BJ (cell line): ENCODE measurements at regions not wholly inside any gene's neighbourhood (a gene's known extent, or its start where the extent isn't known, plus 50 kb on each side); places are given as distances from the start of the nearest gene placed in this dataset.

Experiments used
- CTCF ChIA-PET: fragments of 350-600 bp; formaldehyde crosslinking; extraction: SDS; loops from one replicate; lab custom pipeline; 2021; ENCODE audit warnings: antibody characterized with exemption, inconsistent platforms; lab: Yijun Ruan, JAX
- POLR2A ChIA-PET: fragments of 300-600 bp; sonication (Branson Sonifier 250); formaldehyde crosslinking; extraction: SDS; loops from one replicate; lab custom pipeline; 2021; ENCODE audit warnings: antibody characterized with exemption; lab: Charles Lee
- DNase-seq: peaks from one replicate; pipeline ENCODE4 v3.0.0-alpha.2; 2011; ENCODE audit warnings: low read depth
- H3K27me3 ChIP-seq: 2 replicates; pipeline ENCODE4 v1.6.0; 2011; ENCODE audit warnings: low read length; ENCODE audit not compliant: control insufficient read depth, insufficient read depth
- H3K36me3 ChIP-seq: 2 replicates; pipeline ENCODE4 v1.5.1; 2011; ENCODE audit warnings: low read length; ENCODE audit not compliant: control insufficient read depth, insufficient read depth
- H3K4me3 ChIP-seq: 2 replicates; pipeline ENCODE4 v1.5.1; 2011; ENCODE audit warnings: low read depth, mild to moderate bottlenecking, control low read depth, low read length
- CTCF ChIP-seq: IDR thresholded peaks from 2 replicates; pipeline ENCODE4 v1.5.1; 2011; ENCODE audit warnings: low read depth, mild to moderate bottlenecking, control low read depth, inconsistent platforms, low read length, moderate library complexity; ENCODE audit not compliant: insufficient read depth

GRCh38 chr15:69628256-69629093, 175.9 kb downstream of the RPLP1 start:
- ChIA-PET POLR2A (no interaction called here), CTCF (interaction anchor here (0.7 to 1.2 kb wide), 2 partner anchors 39 to 100 kb away, joined by 4 read pairs; no protein-coding TSS in a partner anchor)
- DNase-seq: no peak
- no peak overlapping the region for H3K4me3 ChIP-seq
- no peaks in the 10 kb centered on the region for H3K36me3 ChIP-seq
- no peak for TF ChIP-seq CTCF
- H3K27me3 ChIP-seq: peaks cover 1% of the 10 kb centered on the region; the same call in 1 of the 2 replicates

DNA sequence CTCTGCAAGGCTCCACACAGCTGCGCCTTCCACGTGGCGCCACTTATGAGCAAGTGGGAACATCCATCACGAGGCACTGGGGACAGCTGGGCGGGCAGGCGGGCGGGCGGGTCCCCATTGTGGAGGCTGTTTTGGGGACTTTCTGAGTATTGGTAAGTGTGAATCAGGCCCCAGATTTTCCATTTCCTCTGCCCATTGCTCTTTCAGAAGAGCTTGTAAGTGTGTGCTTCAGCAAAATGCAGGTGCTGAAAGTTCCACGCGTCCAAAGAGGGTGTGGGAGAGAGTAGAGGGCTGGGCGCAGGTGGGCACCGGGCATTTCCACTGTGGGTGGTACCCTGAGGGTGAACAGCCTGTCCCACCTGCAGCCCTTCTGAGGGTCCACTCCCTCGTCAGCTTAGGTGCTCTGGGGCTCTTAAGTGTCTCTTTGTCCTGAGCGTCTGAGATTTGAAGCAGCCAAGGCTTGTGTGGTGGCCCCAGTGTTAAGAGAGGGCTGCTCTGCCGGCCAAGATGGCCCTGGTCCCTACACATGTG, 177.1 kb downstream of the RPLP1 start:
- no peaks in the 10 kb centered on the region for H3K36me3 ChIP-seq
- no peak for DNase-seq
- ChIA-PET CTCF (interaction anchor here (1.2 kb wide), 1 partner anchor 99 kb away, joined by 4 read pairs; no protein-coding TSS in a partner anchor), POLR2A (no interaction called here)
- peaks cover 1% of the 10 kb centered on the region; the same call in 1 of the 2 replicates for H3K27me3 ChIP-seq
- no peak for TF ChIP-seq CTCF
- no peak overlapping the region for H3K4me3 ChIP-seq

GRCh38 chr15:69631005-69631404, 178.4 kb downstream of the RPLP1 start:
- H3K4me3 ChIP-seq: no peak overlapping the region
- POLR2A ChIA-PET: no interaction called here
- H3K36me3 ChIP-seq: no peaks in the 10 kb centered on the region
- TF ChIP-seq CTCF: no peak
- DNase-seq: no peak
- peaks cover 9% of the 10 kb centered on the region for H3K27me3 ChIP-seq
- CTCF ChIA-PET: no interaction called here

DNA sequence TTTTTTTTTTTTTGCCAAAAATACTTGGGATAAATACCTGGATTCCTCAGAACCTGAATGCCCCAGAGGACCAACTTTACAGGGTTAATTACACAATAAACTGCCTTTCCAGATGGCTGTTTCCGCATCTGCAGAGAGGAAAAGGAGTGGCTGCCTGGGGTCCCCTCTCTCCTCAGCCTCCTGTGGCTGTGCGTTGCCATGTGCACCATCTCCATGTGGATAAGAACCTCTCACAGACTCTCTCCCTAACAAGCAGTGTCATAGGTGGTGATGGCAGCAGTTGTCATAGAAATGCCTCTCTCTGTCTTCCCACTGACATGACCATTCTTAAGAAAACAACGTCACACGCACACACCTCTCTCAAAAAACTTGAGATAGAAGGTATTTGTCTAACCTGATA, 179.4 kb downstream of the RPLP1 start:
- no peak for DNase-seq
- peaks cover 10% of the 10 kb centered on the region for H3K27me3 ChIP-seq
- POLR2A ChIA-PET: no interaction called here

More for the DNA sequence above, 179.4 kb downstream of the RPLP1 start:
- CTCF ChIA-PET: no interaction called here
- Histone ChIP-seq H3K4me3 (no peak overlapping the region), H3K36me3 (no peaks in the 10 kb centered on the region)
- TF ChIP-seq CTCF: no peak
